SK-N-SH treated with all-trans-retinoic acid at 6 μM for 48 hours (cell line): ENCODE measurements at regions not wholly inside any gene's neighbourhood (a gene's known extent, or its start where the extent isn't known, plus 50 kb on each side); places are given as distances from the start of the nearest gene placed in this dataset.

Experiments used
- TCF4 ChIP-seq: fragments of 250-450 bp; sonication (Bioruptor Pico); IDR thresholded peaks from 2 replicates; pipeline ENCODE4 v1.8.0; 2021; ENCODE audit warnings: mild to moderate bottlenecking, moderate library complexity, borderline replicate concordance
- TF ChIP-seq, protein P1 (sequence below): fragments of 250-450 bp; sonication (Bioruptor Pico); IDR thresholded peaks from 2 replicates; pipeline ENCODE4 v1.8.0; 2021; ENCODE audit warnings: low read depth, mild to moderate bottlenecking, moderate library complexity, borderline replicate concordance
- TF ChIP-seq, protein P2 (sequence below): fragments of 250-450 bp; sonication (Bioruptor Pico); IDR thresholded peaks from 2 replicates; pipeline ENCODE4 v1.5.0; 2020; ENCODE audit warnings: mild to moderate bottlenecking, moderate library complexity

GRCh38 chr16:86074651-86075487 is 175.9 kb downstream of the IRF8 start:
- no peak for TF ChIP-seq TCF4 (CRISPR knock-in tag)
- TF ChIP-seq, protein P1, sequence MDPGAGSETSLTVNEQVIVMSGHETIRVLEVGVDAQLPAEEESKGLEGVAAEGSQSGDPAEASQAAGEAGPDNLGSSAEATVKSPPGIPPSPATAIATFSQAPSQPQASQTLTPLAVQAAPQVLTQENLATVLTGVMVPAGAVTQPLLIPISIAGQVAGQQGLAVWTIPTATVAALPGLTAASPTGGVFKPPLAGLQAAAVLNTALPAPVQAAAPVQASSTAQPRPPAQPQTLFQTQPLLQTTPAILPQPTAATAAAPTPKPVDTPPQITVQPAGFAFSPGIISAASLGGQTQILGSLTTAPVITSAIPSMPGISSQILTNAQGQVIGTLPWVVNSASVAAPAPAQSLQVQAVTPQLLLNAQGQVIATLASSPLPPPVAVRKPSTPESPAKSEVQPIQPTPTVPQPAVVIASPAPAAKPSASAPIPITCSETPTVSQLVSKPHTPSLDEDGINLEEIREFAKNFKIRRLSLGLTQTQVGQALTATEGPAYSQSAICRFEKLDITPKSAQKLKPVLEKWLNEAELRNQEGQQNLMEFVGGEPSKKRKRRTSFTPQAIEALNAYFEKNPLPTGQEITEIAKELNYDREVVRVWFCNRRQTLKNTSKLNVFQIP (CRISPR knock-in tag): no peak
- TF ChIP-seq, protein P2, sequence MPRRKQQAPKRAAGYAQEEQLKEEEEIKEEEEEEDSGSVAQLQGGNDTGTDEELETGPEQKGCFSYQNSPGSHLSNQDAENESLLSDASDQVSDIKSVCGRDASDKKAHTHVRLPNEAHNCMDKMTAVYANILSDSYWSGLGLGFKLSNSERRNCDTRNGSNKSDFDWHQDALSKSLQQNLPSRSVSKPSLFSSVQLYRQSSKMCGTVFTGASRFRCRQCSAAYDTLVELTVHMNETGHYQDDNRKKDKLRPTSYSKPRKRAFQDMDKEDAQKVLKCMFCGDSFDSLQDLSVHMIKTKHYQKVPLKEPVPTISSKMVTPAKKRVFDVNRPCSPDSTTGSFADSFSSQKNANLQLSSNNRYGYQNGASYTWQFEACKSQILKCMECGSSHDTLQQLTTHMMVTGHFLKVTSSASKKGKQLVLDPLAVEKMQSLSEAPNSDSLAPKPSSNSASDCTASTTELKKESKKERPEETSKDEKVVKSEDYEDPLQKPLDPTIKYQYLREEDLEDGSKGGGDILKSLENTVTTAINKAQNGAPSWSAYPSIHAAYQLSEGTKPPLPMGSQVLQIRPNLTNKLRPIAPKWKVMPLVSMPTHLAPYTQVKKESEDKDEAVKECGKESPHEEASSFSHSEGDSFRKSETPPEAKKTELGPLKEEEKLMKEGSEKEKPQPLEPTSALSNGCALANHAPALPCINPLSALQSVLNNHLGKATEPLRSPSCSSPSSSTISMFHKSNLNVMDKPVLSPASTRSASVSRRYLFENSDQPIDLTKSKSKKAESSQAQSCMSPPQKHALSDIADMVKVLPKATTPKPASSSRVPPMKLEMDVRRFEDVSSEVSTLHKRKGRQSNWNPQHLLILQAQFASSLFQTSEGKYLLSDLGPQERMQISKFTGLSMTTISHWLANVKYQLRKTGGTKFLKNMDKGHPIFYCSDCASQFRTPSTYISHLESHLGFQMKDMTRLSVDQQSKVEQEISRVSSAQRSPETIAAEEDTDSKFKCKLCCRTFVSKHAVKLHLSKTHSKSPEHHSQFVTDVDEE (CRISPR knock-in tag): no peak
